HUES48 (cell line): ENCODE measurements at regions not wholly inside any gene's neighbourhood (a gene's known extent, or its start where the extent isn't known, plus 50 kb on each side); places are given as distances from the start of the nearest gene placed in this dataset.

Experiments
- H3K27ac ChIP-seq: one replicate; pipeline ENCODE4 v1.7.0; 2013; ENCODE audit warnings: low read depth, low read length, inconsistent platforms
- H3K27me3 ChIP-seq: 2 replicates; pipeline ENCODE4 v1.6.1; 2013; ENCODE audit warnings: mild to moderate bottlenecking, low read length; ENCODE audit not compliant: control insufficient read depth, insufficient read depth
- H3K36me3 ChIP-seq: 2 replicates; pipeline ENCODE4 v1.6.1; 2013; ENCODE audit warnings: low read length; ENCODE audit not compliant: control insufficient read depth, insufficient read depth
- H3K4me1 ChIP-seq: 2 replicates; pipeline ENCODE4 v1.6.1; 2013; ENCODE audit warnings: mild to moderate bottlenecking, low read length; ENCODE audit not compliant: control insufficient read depth, insufficient read depth
- H3K4me3 ChIP-seq: 2 replicates; pipeline ENCODE4 v1.5.1; 2013; ENCODE audit warnings: mild to moderate bottlenecking, low read depth, low read length
- H3K9ac ChIP-seq: 2 replicates; pipeline ENCODE4 v1.6.1; 2013; ENCODE audit warnings: mild to moderate bottlenecking, low read depth, low read length, moderate library complexity
- H3K9me3 ChIP-seq: 2 replicates; pipeline ENCODE4 v1.6.1; 2013; ENCODE audit warnings: low read length; ENCODE audit not compliant: control insufficient read depth, insufficient read depth

DNA sequence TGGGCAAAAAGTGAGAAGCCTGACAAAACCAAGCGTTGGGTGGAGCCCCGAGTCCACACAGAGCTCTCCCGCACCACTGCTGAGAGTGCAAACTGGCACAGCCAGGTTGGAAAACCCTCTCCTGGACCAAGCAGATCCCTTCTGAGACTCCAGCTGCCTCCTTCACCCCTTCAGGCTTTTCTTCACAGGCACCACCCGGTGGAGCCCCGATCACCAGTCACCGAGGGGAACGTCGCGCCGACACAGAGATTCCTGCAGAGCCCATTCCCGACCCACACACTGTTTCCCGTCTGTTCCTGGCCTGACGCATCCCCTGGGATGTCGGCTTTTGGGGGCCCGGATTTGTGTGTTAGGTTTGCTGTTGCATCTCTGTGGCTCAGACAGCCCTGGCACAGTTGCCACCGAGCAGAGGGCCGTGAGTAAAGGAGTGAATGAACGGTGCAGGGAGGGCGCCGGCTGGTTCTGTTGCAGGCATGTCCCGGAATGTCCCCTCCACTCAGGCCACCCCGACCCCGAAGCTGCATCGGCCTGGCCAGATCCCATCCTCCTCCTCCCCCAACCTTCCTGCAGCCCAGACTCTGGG is 51.0 kb upstream of the INPP5A start:
- no peaks in the 10 kb centered on the region for H3K27me3 ChIP-seq
- H3K4me1 ChIP-seq = peaks cover 10% of the 10 kb centered on the region
- no peak overlapping the region for H3K9ac ChIP-seq
- peaks cover 2% of the 10 kb centered on the region; the same call in 1 of the 2 replicates for H3K9me3 ChIP-seq
- H3K4me3 ChIP-seq = no peak overlapping the region
- H3K27ac ChIP-seq = no peak overlapping the region
- H3K36me3 ChIP-seq = no peaks in the 10 kb centered on the region

DNA sequence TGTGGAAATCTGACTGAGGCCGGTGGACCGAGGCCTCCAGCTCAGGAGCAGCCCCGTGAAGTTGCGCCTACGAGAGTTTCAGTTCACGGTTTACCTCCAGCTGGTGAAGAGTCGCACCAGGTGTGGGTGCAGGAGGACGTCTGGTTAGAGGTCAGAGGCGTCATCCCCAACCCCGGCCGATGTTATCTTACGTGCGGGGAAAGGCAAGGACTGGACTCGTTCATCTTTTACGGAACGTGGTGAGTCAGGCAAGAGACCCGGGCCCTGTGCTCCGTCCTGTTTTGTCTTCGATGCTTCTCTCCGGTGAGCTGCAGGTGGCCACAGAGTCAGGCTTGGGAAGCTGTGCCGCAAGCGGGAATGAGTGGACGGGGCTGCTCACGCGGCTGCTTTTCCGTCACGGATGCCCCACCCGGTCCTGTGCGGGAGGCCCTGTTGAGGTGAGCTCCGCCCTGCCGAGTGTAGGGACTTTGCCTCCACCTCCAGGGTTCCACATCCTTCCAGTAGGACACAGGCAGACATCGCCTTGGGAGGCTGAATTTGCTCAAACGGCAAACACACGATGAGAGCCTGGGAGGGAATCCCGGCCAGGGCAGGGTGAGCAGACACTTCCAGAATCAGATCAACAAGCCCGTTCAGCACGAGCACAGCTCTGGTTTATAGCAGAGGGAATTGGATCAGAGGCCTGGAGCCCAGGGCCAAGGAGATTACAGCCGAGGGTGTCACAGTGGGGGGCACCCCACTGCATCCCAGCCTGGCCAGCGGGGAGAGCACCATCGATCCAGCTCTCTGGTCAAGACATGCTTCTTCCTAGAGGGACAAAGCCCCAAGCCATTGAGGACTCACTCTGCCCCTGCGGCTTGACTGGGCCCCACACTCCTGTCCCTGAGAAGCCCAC is 50.1 kb upstream of the INPP5A start:
- H3K9me3 ChIP-seq = peaks cover 2% of the 10 kb centered on the region; the same call in 1 of the 2 replicates
- no peaks in the 10 kb centered on the region for H3K36me3 ChIP-seq
- H3K27ac ChIP-seq = no peak overlapping the region
- no peak overlapping the region for H3K9ac ChIP-seq
- H3K4me1 ChIP-seq = 0 out of 2 replicates have a peak, but pooled peaks cover 2% of the 10 kb centered on the region
- no peak overlapping the region for H3K4me3 ChIP-seq
- H3K27me3 ChIP-seq = no peaks in the 10 kb centered on the region
